Vagina (tissue), 2 donors: ENCODE measurements at regions not wholly inside any gene's neighbourhood (a gene's known extent, or its start where the extent isn't known, plus 50 kb on each side); places are given as distances from the start of the nearest gene placed in this dataset.

Experiments used
- DNase-seq, 2 donors: peaks; one replicate each; pipeline ENCODE4 v3.0.0-alpha.2; 2017; ENCODE audit errors: extremely low spot score in 2 of 2
- H3K27ac ChIP-seq: fragments of 200-600 bp; sonication (generic); one replicate; pipeline ENCODE4 v1.5.1; 2019
- H3K27me3 ChIP-seq: fragments of 200-600 bp; sonication (generic); one replicate; pipeline ENCODE4 v1.5.1; 2019
- H3K36me3 ChIP-seq, 2 donors: fragments of 200-600 bp; sonication (generic); one replicate each; pipeline ENCODE4 v1.5.1; 2017 to 2019
- H3K4me1 ChIP-seq: fragments of 200-600 bp; sonication (generic); one replicate; pipeline ENCODE4 v1.5.1; 2019
- H3K4me3 ChIP-seq, 2 donors: fragments of 200-600 bp; sonication (generic); 1 replicate in 1 of 2; 2 replicates in 1 of 2; pipeline ENCODE4 v1.5.1; 2016 to 2019
- H3K9me3 ChIP-seq: fragments of 200-600 bp; sonication (generic); one replicate; pipeline ENCODE4 v1.5.1; 2019
- POLR2A ChIP-seq, 2 donors: fragments of 450-650 bp; IDR thresholded peaks; one replicate each; pipeline ENCODE4 v1.6.1; 2017; ENCODE audit warnings: antibody characterized with exemption in 2 of 2, mild to moderate bottlenecking in 2 of 2, moderate library complexity in 2 of 2
- POLR2AphosphoS5 ChIP-seq, 2 donors: sonication (generic); formaldehyde crosslinking; IDR thresholded peaks; one replicate each; pipeline ENCODE4 v1.9.0; 2017; ENCODE audit warnings: antibody characterized with exemption in 2 of 2, mild to moderate bottlenecking in 2 of 2, low read depth in 1 of 2; ENCODE audit not compliant: insufficient read depth in 1 of 2
- intact Hi-C: fragments of 100-400 bp; cut with DNase I; formaldehyde crosslinking; loops from one replicate; pipeline ENCODE4 v1.15.1; 2023
- TF ChIP-seq, protein P1 (sequence below), 3 experiments: fragments of 450-650 bp in 2 of 3; fragments of 200-600 bp in 1 of 3; sonication (generic) in 1 of 3; IDR thresholded peaks; one replicate each; pipeline ENCODE4 v1.5.1; 2017 to 2019; ENCODE audit warnings: antibody characterized with exemption in 3 of 3, mild to moderate bottlenecking in 2 of 3, moderate library complexity in 2 of 3

DNA sequence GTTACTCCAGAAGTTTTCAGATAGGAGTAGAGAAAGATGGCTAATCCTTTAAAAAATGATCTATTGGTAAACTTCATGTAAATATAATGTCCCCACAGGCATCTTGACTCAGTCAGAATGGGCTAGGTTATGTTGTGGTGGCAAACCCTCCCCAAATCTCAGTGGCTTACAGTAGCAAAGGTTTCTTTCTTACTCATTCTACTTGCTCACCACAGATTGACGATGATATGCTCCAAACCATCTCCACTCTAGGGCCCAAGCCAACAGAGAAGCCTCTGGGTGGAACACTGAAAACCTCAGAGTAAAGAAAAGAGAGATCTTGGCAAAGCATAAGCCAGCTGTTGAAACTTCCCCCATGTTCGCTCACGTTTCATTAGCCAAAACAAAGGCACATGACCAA lies 146.4 kb downstream of the EMP1 start:
- H3K9me3 ChIP-seq: no peaks in the 10 kb centered on the region
- H3K4me3 ChIP-seq: no peak overlapping the region
- no peak overlapping the region for H3K27ac ChIP-seq
- no peaks in the 10 kb centered on the region for H3K4me1 ChIP-seq
- intact Hi-C loops: no loop called here
- TF ChIP-seq POLR2A (IDR thresholded peaks at IDR 0.05) (no peak), POLR2AphosphoS5 (IDR thresholded peaks at IDR 0.05; ENCODE audit: insufficient read depth in 1 of 2, low read depth in 1 of 2) (no peak)
- TF ChIP-seq, protein P1, sequence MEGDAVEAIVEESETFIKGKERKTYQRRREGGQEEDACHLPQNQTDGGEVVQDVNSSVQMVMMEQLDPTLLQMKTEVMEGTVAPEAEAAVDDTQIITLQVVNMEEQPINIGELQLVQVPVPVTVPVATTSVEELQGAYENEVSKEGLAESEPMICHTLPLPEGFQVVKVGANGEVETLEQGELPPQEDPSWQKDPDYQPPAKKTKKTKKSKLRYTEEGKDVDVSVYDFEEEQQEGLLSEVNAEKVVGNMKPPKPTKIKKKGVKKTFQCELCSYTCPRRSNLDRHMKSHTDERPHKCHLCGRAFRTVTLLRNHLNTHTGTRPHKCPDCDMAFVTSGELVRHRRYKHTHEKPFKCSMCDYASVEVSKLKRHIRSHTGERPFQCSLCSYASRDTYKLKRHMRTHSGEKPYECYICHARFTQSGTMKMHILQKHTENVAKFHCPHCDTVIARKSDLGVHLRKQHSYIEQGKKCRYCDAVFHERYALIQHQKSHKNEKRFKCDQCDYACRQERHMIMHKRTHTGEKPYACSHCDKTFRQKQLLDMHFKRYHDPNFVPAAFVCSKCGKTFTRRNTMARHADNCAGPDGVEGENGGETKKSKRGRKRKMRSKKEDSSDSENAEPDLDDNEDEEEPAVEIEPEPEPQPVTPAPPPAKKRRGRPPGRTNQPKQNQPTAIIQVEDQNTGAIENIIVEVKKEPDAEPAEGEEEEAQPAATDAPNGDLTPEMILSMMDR (IDR thresholded peaks at IDR 0.05): no peak
- DNase-seq: no peak
- H3K27me3 ChIP-seq: no peaks in the 10 kb centered on the region
- no peaks in the 10 kb centered on the region for H3K36me3 ChIP-seq

DNA sequence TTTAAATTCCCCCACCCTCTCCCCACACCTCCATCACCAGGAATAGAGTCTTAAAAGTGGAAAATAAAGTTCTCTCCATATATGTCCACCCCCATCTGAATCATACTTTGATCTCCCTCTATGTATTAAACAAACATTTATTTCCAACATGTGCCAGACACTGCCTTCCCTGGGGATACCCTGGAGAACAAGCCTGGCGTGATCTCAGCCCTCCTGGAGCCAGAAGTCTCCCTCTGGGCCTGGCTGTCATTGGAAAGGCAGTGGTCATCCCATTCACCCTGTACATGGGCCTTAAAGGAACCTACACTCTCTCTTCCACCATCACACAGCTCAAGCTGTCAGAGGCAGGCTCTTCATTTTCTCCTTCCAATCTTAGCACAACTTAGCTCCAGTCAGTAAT lies 143.6 kb downstream of the EMP1 start:
- DNase-seq: no peak
- TF ChIP-seq POLR2A (IDR thresholded peaks at IDR 0.05) (no peak), POLR2AphosphoS5 (IDR thresholded peaks at IDR 0.05; ENCODE audit: insufficient read depth in 1 of 2, low read depth in 1 of 2) (no peak)
- TF ChIP-seq, protein P1 (IDR thresholded peaks at IDR 0.05): no peak
- H3K36me3 ChIP-seq: no peaks in the 10 kb centered on the region
- no peaks in the 10 kb centered on the region for H3K27me3 ChIP-seq
- H3K4me1 ChIP-seq: no peaks in the 10 kb centered on the region
- intact Hi-C loops: no loop called here
- H3K27ac ChIP-seq: no peak overlapping the region
- H3K4me3 ChIP-seq: no peak overlapping the region
- H3K9me3 ChIP-seq: no peaks in the 10 kb centered on the region

DNA sequence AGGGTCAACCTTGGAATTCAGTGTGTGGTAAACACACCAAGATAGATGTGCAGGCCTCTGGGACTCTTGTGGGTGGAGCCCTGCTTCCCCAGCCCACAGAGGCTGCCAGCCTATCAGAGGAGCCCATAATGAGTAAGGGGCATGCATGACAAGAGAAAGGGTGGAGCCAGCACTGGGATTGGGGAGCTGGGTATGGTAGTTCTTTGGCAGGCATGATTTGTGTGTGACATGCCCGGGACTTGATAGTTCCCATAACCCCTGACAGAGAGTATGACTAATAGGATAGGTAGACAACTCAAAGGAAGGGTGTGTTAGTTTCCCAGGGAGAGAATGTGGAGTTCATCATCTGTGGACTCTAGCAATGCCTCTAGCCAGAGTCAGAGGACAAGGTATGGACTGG lies 143.0 kb downstream of the EMP1 start:
- H3K9me3 ChIP-seq: no peaks in the 10 kb centered on the region
- H3K27ac ChIP-seq: no peak overlapping the region
- no peak overlapping the region for H3K4me3 ChIP-seq
- intact Hi-C loops: no loop called here
- TF ChIP-seq POLR2A (IDR thresholded peaks at IDR 0.05) (no peak), POLR2AphosphoS5 (IDR thresholded peaks at IDR 0.05; ENCODE audit: insufficient read depth in 1 of 2, low read depth in 1 of 2) (no peak)
- TF ChIP-seq, protein P1 (IDR thresholded peaks at IDR 0.05): no peak
- H3K27me3 ChIP-seq: no peaks in the 10 kb centered on the region
- H3K36me3 ChIP-seq: no peaks in the 10 kb centered on the region
- H3K4me1 ChIP-seq: no peaks in the 10 kb centered on the region
- no peak for DNase-seq

DNA sequence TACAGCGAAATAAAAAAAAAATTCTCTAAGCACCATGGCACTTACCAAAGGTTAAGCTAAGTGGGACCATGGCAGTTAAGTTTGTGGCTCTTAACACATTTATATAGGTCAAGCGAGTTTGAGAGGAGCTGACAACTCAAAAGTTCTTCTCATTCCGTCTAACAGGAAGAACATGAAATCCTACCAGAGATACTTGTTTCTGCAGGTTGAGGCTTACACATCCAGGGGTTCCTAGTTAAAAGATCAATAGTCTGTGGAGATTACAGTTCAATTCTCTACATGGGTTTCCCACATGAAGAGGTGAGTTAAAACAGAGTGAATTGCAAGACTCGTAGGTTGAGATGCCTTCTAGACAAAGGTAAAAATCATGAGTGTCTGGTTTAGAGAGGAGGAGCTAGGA lies 142.6 kb downstream of the EMP1 start:
- no peak overlapping the region for H3K27ac ChIP-seq
- TF ChIP-seq, protein P1 (IDR thresholded peaks at IDR 0.05): no peak
- TF ChIP-seq POLR2AphosphoS5 (IDR thresholded peaks at IDR 0.05; ENCODE audit: insufficient read depth in 1 of 2, low read depth in 1 of 2): no peak
- no peak for TF ChIP-seq POLR2A (IDR thresholded peaks at IDR 0.05)

DNA sequence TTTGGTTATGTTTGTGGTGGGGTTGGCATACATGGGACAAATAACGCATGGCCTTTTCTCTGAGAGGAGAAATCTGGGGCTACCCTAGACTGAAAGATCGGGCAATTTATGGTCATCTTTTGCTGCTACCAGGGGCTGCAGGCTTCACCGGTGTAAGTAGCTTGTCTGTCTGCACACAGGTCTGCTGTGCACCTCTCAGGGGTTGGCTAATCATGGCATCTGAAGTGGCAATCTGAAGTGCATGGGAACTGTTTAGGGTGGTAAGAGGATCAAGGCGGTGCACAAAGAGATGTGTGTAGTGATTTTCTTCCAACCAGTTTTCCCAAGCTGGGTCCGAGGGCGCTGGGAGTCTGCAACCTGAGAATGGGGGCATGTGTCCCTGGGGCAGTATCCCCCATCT lies 141.3 kb downstream of the EMP1 start:
- DNase-seq: no peak
- intact Hi-C loops: no loop called here
- no peak overlapping the region for H3K27ac ChIP-seq

More for the DNA sequence above, 142.6 kb downstream of the EMP1 start:
- Histone ChIP-seq H3K27me3 (no peaks in the 10 kb centered on the region), H3K4me3 (no peak overlapping the region), H3K9me3 (no peaks in the 10 kb centered on the region), H3K36me3 (no peaks in the 10 kb centered on the region), H3K4me1 (no peaks in the 10 kb centered on the region)
- no peak for DNase-seq
- intact Hi-C loops: no loop called here

More for the DNA sequence above, 141.3 kb downstream of the EMP1 start:
- H3K4me1 ChIP-seq: no peaks in the 10 kb centered on the region
- H3K36me3 ChIP-seq: no peaks in the 10 kb centered on the region
- no peaks in the 10 kb centered on the region for H3K9me3 ChIP-seq
- TF ChIP-seq, protein P1 (IDR thresholded peaks at IDR 0.05): no peak
- TF ChIP-seq POLR2A (IDR thresholded peaks at IDR 0.05) (no peak), POLR2AphosphoS5 (IDR thresholded peaks at IDR 0.05; ENCODE audit: insufficient read depth in 1 of 2, low read depth in 1 of 2) (no peak)
- no peak overlapping the region for H3K4me3 ChIP-seq
- no peaks in the 10 kb centered on the region for H3K27me3 ChIP-seq
